Ishikawa (cell line): ENCODE measurements at regions not wholly inside any gene's neighbourhood (a gene's known extent, or its start where the extent isn't known, plus 50 kb on each side); places are given as distances from the start of the nearest gene placed in this dataset.

Experiments
- CEBPB ChIP-seq: IDR thresholded peaks from 2 replicates; pipeline ENCODE4 v1.6.1; 2012
- CREB1 ChIP-seq: IDR thresholded peaks from 2 replicates; pipeline ENCODE4 v1.6.1; 2012; ENCODE audit warnings: low read depth
- EGR1 ChIP-seq: IDR thresholded peaks from 2 replicates; pipeline ENCODE4 v1.6.1; 2012
- EP300 ChIP-seq: IDR thresholded peaks from 2 replicates; pipeline ENCODE4 v1.6.1; 2012; ENCODE audit warnings: borderline replicate concordance
- FOXM1 ChIP-seq: IDR thresholded peaks from 2 replicates; pipeline ENCODE4 v1.6.1; 2012; ENCODE audit warnings: low read depth, borderline replicate concordance
- NFIC ChIP-seq: IDR thresholded peaks from 2 replicates; pipeline ENCODE4 v1.6.1; 2012
- RAD21 ChIP-seq: IDR thresholded peaks from 2 replicates; pipeline ENCODE4 v1.6.1; 2012; ENCODE audit warnings: low read depth
- TAF1 ChIP-seq: IDR thresholded peaks from 2 replicates; pipeline ENCODE4 v1.6.1; 2012; ENCODE audit warnings: low read depth, mild to moderate bottlenecking
- TCF12 ChIP-seq: IDR thresholded peaks from 2 replicates; pipeline ENCODE4 v1.6.1; 2012; ENCODE audit warnings: low read depth
- TEAD4 ChIP-seq: IDR thresholded peaks from 2 replicates; pipeline ENCODE4 v1.6.1; 2012
- USF1 ChIP-seq: IDR thresholded peaks from 2 replicates; pipeline ENCODE4 v1.6.1; 2012
- YY1 ChIP-seq: IDR thresholded peaks from 2 replicates; pipeline ENCODE4 v1.6.1; 2012; ENCODE audit warnings: low read depth
- ZBTB7A ChIP-seq: IDR thresholded peaks from 2 replicates; pipeline ENCODE4 v1.6.1; 2012; ENCODE audit warnings: low read depth
- TF ChIP-seq, protein P1 (sequence below): IDR thresholded peaks from 2 replicates; pipeline ENCODE4 v1.6.1; 2012
- TF ChIP-seq, protein P2 (sequence below): IDR thresholded peaks from 2 replicates; pipeline ENCODE4 v1.6.1; 2012; ENCODE audit warnings: low read depth, mild to moderate bottlenecking

- TF ChIP-seq FOXM1: no peak
- no peak for TF ChIP-seq NFIC
- TF ChIP-seq, protein P1, sequence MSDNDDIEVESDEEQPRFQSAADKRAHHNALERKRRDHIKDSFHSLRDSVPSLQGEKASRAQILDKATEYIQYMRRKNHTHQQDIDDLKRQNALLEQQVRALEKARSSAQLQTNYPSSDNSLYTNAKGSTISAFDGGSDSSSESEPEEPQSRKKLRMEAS: no peak
- TF ChIP-seq ZBTB7A: no peak
- TF ChIP-seq TAF1: no peak
- no peak for TF ChIP-seq YY1
- TF ChIP-seq TEAD4: no peak
- TF ChIP-seq RAD21: no peak
- no peak for TF ChIP-seq TCF12
- no peak for TF ChIP-seq CEBPB
- no peak for TF ChIP-seq CREB1
- TF ChIP-seq EP300: no peak
- TF ChIP-seq EGR1: no peak
- TF ChIP-seq, protein P2, sequence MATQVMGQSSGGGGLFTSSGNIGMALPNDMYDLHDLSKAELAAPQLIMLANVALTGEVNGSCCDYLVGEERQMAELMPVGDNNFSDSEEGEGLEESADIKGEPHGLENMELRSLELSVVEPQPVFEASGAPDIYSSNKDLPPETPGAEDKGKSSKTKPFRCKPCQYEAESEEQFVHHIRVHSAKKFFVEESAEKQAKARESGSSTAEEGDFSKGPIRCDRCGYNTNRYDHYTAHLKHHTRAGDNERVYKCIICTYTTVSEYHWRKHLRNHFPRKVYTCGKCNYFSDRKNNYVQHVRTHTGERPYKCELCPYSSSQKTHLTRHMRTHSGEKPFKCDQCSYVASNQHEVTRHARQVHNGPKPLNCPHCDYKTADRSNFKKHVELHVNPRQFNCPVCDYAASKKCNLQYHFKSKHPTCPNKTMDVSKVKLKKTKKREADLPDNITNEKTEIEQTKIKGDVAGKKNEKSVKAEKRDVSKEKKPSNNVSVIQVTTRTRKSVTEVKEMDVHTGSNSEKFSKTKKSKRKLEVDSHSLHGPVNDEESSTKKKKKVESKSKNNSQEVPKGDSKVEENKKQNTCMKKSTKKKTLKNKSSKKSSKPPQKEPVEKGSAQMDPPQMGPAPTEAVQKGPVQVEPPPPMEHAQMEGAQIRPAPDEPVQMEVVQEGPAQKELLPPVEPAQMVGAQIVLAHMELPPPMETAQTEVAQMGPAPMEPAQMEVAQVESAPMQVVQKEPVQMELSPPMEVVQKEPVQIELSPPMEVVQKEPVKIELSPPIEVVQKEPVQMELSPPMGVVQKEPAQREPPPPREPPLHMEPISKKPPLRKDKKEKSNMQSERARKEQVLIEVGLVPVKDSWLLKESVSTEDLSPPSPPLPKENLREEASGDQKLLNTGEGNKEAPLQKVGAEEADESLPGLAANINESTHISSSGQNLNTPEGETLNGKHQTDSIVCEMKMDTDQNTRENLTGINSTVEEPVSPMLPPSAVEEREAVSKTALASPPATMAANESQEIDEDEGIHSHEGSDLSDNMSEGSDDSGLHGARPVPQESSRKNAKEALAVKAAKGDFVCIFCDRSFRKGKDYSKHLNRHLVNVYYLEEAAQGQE: no peak
- TF ChIP-seq USF1: no peak
Measured at GRCh38 chr2:19490846-19491435, 132.5 kb upstream of the OSR1 start.

- no peak for TF ChIP-seq YY1
- TF ChIP-seq EGR1: no peak
- TF ChIP-seq NFIC: no peak
- TF ChIP-seq ZBTB7A: no peak
- TF ChIP-seq CEBPB: no peak
- TF ChIP-seq TCF12: no peak
- no peak for TF ChIP-seq FOXM1
- no peak for TF ChIP-seq TAF1
- TF ChIP-seq, protein P1: no peak
Measured at GRCh38 chr2:19488009-19488691, 129.7 kb upstream of the OSR1 start.

DNA sequence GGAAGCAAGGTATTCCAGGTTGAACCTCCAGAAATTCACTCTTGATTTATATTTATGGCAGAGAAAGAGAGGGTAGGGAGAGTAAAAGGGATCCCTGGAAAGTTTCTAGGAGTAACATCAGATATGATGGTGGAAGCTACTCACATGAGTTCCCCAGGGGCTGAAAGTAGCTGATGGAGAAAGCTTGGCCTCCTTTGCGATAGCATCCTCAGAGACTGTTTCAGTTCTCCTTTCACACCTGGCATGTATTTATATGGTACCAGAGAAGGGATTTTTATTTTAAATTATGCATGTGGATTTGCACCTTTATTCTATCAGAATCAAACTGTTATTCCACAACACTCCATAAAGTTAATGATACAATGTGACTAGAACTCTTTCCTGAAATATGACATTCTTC, 126.3 kb upstream of the OSR1 start:
- TF ChIP-seq TCF12: no peak
- TF ChIP-seq FOXM1: no peak
- TF ChIP-seq CREB1: no peak
- no peak for TF ChIP-seq TEAD4
- TF ChIP-seq EGR1: no peak
- no peak for TF ChIP-seq USF1
- TF ChIP-seq EP300: no peak
- TF ChIP-seq ZBTB7A: no peak
- no peak for TF ChIP-seq NFIC

- TF ChIP-seq FOXM1 (no peak), RAD21 (no peak), TCF12 (no peak), YY1 (no peak), USF1 (no peak), TAF1 (no peak), EGR1 (no peak), CEBPB (no peak), EP300 (no peak), TEAD4 (no peak), CREB1 (no peak), ZBTB7A (no peak), NFIC (no peak)
- TF ChIP-seq, protein P2: no peak
- TF ChIP-seq, protein P1: no peak
Measured at GRCh38 chr2:19480673-19481072, 122.2 kb upstream of the OSR1 start.

- no peak for TF ChIP-seq NFIC
- TF ChIP-seq EGR1: no peak
Measured at GRCh38 chr2:19479666-19480065, 121.2 kb upstream of the OSR1 start.
